ENCODE measurements at regions not wholly inside any gene's neighbourhood (a gene's known extent, or its start where the extent isn't known, plus 50 kb on each side); places are given as distances from the start of the nearest gene placed in this dataset.

GRCh38 chr9:14027116-14027800 is 286.7 kb downstream of the NFIB start:
- Histone ChIP-seq H3K9ac (no peak overlapping the region), H3K79me2 (ENCODE audit: insufficient read depth) (no peaks in the 10 kb centered on the region), H3K36me3 (ENCODE audit: low read depth) (no peaks in the 10 kb centered on the region), H3K4me3 (no peak overlapping the region), H2AFZ (no peak overlapping the region), H3K27me3 (replicated peaks; ENCODE audit: insufficient read depth) (peaks cover 21% of the 10 kb centered on the region), H3K4me1 (ENCODE audit: insufficient read depth) (peaks cover 9% of the 10 kb centered on the region; the same call in 1 of the 2 replicates), H3K27ac (no peak overlapping the region), H3K9me3 (ENCODE audit: low read depth) (no peaks in the 10 kb centered on the region), H3K9me2 (ENCODE audit: insufficient read depth) (no peaks in the 10 kb centered on the region), H3F3A (ENCODE audit: insufficient read depth) (peaks cover 5% of the 10 kb centered on the region; the same call in 1 of the 2 replicates), H4K20me1 (ENCODE audit: insufficient read depth) (no peaks in the 10 kb centered on the region), H3K4me2 (ENCODE audit: unreplicated experiment) (no peak overlapping the region)
- WGBS, 2 experiments (ENCODE audit: low coverage in 1 of 2, low lambda C conversion rate in 2 of 2, missing lambda C conversion rate in 2 of 2) = 68 to 71% methylated on average over 4 of the region's 4 CpGs
- no peak for TF ChIP-seq EZH2phosphoT487 (IDR thresholded peaks at IDR 0.05; ENCODE audit: insufficient read depth, low read depth)
- TF ChIP-seq EZH2 (IDR thresholded peaks at IDR 0.05; ENCODE audit: insufficient read depth, poor library complexity, severe bottlenecking) = no peak
- in situ Hi-C loops (cut with MboI) = no loop called here
- no peak for DNase-seq

GRCh38 chr9:14025741-14026140 is 288.2 kb downstream of the NFIB start:
- Histone ChIP-seq H3K27ac (no peak overlapping the region), H3K4me2 (ENCODE audit: unreplicated experiment) (no peak overlapping the region), H3K79me2 (ENCODE audit: insufficient read depth) (no peaks in the 10 kb centered on the region), H4K20me1 (ENCODE audit: insufficient read depth) (no peaks in the 10 kb centered on the region), H3F3A (ENCODE audit: insufficient read depth) (peaks cover 7% of the 10 kb centered on the region; the same call in 1 of the 2 replicates), H3K27me3 (replicated peaks; ENCODE audit: insufficient read depth) (peaks cover 25% of the 10 kb centered on the region), H3K9me2 (ENCODE audit: insufficient read depth) (no peaks in the 10 kb centered on the region), H3K9ac (no peak overlapping the region), H3K4me1 (ENCODE audit: insufficient read depth) (peaks cover 14% of the 10 kb centered on the region; the same call in 1 of the 2 replicates), H3K36me3 (ENCODE audit: low read depth) (no peaks in the 10 kb centered on the region), H3K9me3 (ENCODE audit: low read depth) (no peaks in the 10 kb centered on the region), H2AFZ (no peak overlapping the region), H3K4me3 (no peak overlapping the region)
- in situ Hi-C loops (cut with MboI) = no loop called here
- no peak for DNase-seq
- no peak for TF ChIP-seq EZH2phosphoT487 (IDR thresholded peaks at IDR 0.05; ENCODE audit: insufficient read depth, low read depth)
- no peak for TF ChIP-seq EZH2 (IDR thresholded peaks at IDR 0.05; ENCODE audit: insufficient read depth, poor library complexity, severe bottlenecking)
- 42 to 46% methylated on average over 2 of the region's 2 CpGs for WGBS, 2 experiments (ENCODE audit: low coverage in 1 of 2, low lambda C conversion rate in 2 of 2, missing lambda C conversion rate in 2 of 2)

GRCh38 chr9:14023285-14023684 is 290.7 kb downstream of the NFIB start:
- 95 to 100% methylated on average over 1 of the region's 1 CpG for WGBS, 2 experiments (ENCODE audit: low coverage in 1 of 2, low lambda C conversion rate in 2 of 2, missing lambda C conversion rate in 2 of 2)

GRCh38 chr9:14021871-14022525 is 291.9 kb downstream of the NFIB start:
- in situ Hi-C loops (cut with MboI) = no loop called here
- TF ChIP-seq EZH2phosphoT487 (IDR thresholded peaks at IDR 0.05; ENCODE audit: insufficient read depth, low read depth) = peak; percentile 83; the same call in 1 of the 2 replicates
- TF ChIP-seq EZH2 (IDR thresholded peaks at IDR 0.05; ENCODE audit: insufficient read depth, poor library complexity, severe bottlenecking) = no peak
- WGBS, 2 experiments (ENCODE audit: low coverage in 1 of 2, low lambda C conversion rate in 2 of 2, missing lambda C conversion rate in 2 of 2) = 60 to 65% methylated on average over 3 of the region's 3 CpGs

More at GRCh38 chr9:14023285-14023684, 290.7 kb downstream of the NFIB start:
- H3K4me3 ChIP-seq = no peak overlapping the region
- no peak overlapping the region for H3K4me2 ChIP-seq (ENCODE audit: unreplicated experiment)
- H3K27ac ChIP-seq = no peak overlapping the region
- H3K79me2 ChIP-seq (ENCODE audit: insufficient read depth) = no peaks in the 10 kb centered on the region
- H3K27me3 ChIP-seq (replicated peaks; ENCODE audit: insufficient read depth) = peaks cover 40% of the 10 kb centered on the region
- no peaks in the 10 kb centered on the region for H3K9me2 ChIP-seq (ENCODE audit: insufficient read depth)
- TF ChIP-seq EZH2phosphoT487 (IDR thresholded peaks at IDR 0.05; ENCODE audit: insufficient read depth, low read depth) (no peak), EZH2 (IDR thresholded peaks at IDR 0.05; ENCODE audit: insufficient read depth, poor library complexity, severe bottlenecking) (no peak)
- no peaks in the 10 kb centered on the region for H4K20me1 ChIP-seq (ENCODE audit: insufficient read depth)
- DNase-seq = no peak
- H3K36me3 ChIP-seq (ENCODE audit: low read depth) = no peaks in the 10 kb centered on the region
- in situ Hi-C loops (cut with MboI) = no loop called here
- no peaks in the 10 kb centered on the region for H3K9me3 ChIP-seq (ENCODE audit: low read depth)
- peaks cover 7% of the 10 kb centered on the region; the same call in 1 of the 2 replicates for H3F3A ChIP-seq (ENCODE audit: insufficient read depth)
- no peak overlapping the region for H2AFZ ChIP-seq
- no peak overlapping the region for H3K9ac ChIP-seq
- peaks cover 9% of the 10 kb centered on the region; the same call in 1 of the 2 replicates for H3K4me1 ChIP-seq (ENCODE audit: insufficient read depth)

More at GRCh38 chr9:14021871-14022525, 291.9 kb downstream of the NFIB start:
- Histone ChIP-seq H3K4me2 (ENCODE audit: unreplicated experiment) (no peak overlapping the region), H3K36me3 (ENCODE audit: low read depth) (no peaks in the 10 kb centered on the region), H3K4me3 (no peak overlapping the region), H4K20me1 (ENCODE audit: insufficient read depth) (no peaks in the 10 kb centered on the region), H3K9me3 (ENCODE audit: low read depth) (no peaks in the 10 kb centered on the region), H3K79me2 (ENCODE audit: insufficient read depth) (no peaks in the 10 kb centered on the region), H3K9ac (no peak overlapping the region), H3K27ac (no peak overlapping the region), H3K27me3 (replicated peaks; ENCODE audit: insufficient read depth) (peaks cover 38% of the 10 kb centered on the region), H2AFZ (no peak overlapping the region), H3K9me2 (ENCODE audit: insufficient read depth) (no peaks in the 10 kb centered on the region), H3K4me1 (ENCODE audit: insufficient read depth) (peaks cover 9% of the 10 kb centered on the region; the same call in 1 of the 2 replicates), H3F3A (ENCODE audit: insufficient read depth) (peaks cover 7% of the 10 kb centered on the region; the same call in 1 of the 2 replicates)
- peak; percentile 45 for DNase-seq

Data from GM23248 (cell line).